Astrocyte (in vitro differentiated cells and primary cell): ENCODE measurements at regions not wholly inside any gene's neighbourhood (a gene's known extent, or its start where the extent isn't known, plus 50 kb on each side); places are given as distances from the start of the nearest gene placed in this dataset.

ENCODE experiments used
- CTCF ChIP-seq: IDR thresholded peaks from 2 replicates; pipeline ENCODE4 v1.5.1; 2011; ENCODE audit warnings: low read depth, mild to moderate bottlenecking, inconsistent platforms, low read length, moderate library complexity; ENCODE audit not compliant: insufficient read depth
- EZH2 ChIP-seq: IDR thresholded peaks from 2 replicates; pipeline ENCODE4 v1.6.1; 2012; ENCODE audit warnings: mild to moderate bottlenecking, low read length, inconsistent platforms; ENCODE audit not compliant: insufficient read depth

GRCh38 chr22:22988150-22988549, 82.2 kb upstream of the GNAZ start:
- no peak for TF ChIP-seq EZH2
- no peak for TF ChIP-seq CTCF
